ENCODE measurements at regions not wholly inside any gene's neighbourhood (a gene's known extent, or its start where the extent isn't known, plus 50 kb on each side); places are given as distances from the start of the nearest gene placed in this dataset.

GRCh38 chr16:72469932-72470331, 298.0 kb upstream of the PMFBP1 start:
- TF ChIP-seq CTCF (IDR thresholded peaks at IDR 0.05) (no peak), POLR2AphosphoS5 (IDR thresholded peaks at IDR 0.05) (no peak)

All from sigmoid colon (tissue), 4 donors.